HEK293T (cell line): ENCODE measurements at regions not wholly inside any gene's neighbourhood (a gene's known extent, or its start where the extent isn't known, plus 50 kb on each side); places are given as distances from the start of the nearest gene placed in this dataset.
"Not testable (repeated sequence)": the region's sequence is repeated elsewhere in the genome, so short reads cannot be mapped to it uniquely, and the experiment has no call there.

Experiments
- CTCF ChIA-PET: fragments of 350-600 bp; formaldehyde crosslinking; extraction: SDS; loops from one replicate; lab custom pipeline; 2021; ENCODE audit warnings: antibody characterized with exemption, inconsistent platforms; lab: Yijun Ruan, JAX
- POLR2A ChIA-PET: fragments of 350-600 bp; formaldehyde crosslinking; extraction: SDS; loops from one replicate; lab custom pipeline; 2020; ENCODE audit warnings: antibody characterized with exemption, inconsistent platforms; lab: Yijun Ruan, JAX
- DNase-seq: peaks from one replicate; pipeline ENCODE4 v3.0.0; 2012; ENCODE audit warnings: mixed read lengths; ENCODE audit errors: extremely low spot score
- ARNT ChIP-seq: fragments of 450-650 bp; IDR thresholded peaks from 2 replicates; pipeline ENCODE4 v1.6.1; 2017; ENCODE audit warnings: mild to moderate bottlenecking
- BHLHE40 ChIP-seq: fragments of 450-650 bp; IDR thresholded peaks from 2 replicates; pipeline ENCODE4 v1.6.1; 2016; ENCODE audit warnings: mild to moderate bottlenecking, moderate library complexity, borderline replicate concordance
- CTBP1 ChIP-seq: fragments of 450-650 bp; IDR thresholded peaks from 2 replicates; pipeline ENCODE4 v1.6.1; 2016; ENCODE audit warnings: borderline replicate concordance
- ELF4 ChIP-seq: fragments of 450-650 bp; IDR thresholded peaks from 2 replicates; pipeline ENCODE4 v1.6.1; 2017; ENCODE audit warnings: antibody characterized with exemption
- FOXA1 ChIP-seq: fragments of 450-650 bp; IDR thresholded peaks from 2 replicates; pipeline ENCODE4 v1.6.1; 2016; ENCODE audit warnings: mild to moderate bottlenecking
- FOXK2 ChIP-seq: fragments of 450-650 bp; IDR thresholded peaks from 2 replicates; pipeline ENCODE4 v1.6.1; 2016; ENCODE audit warnings: mild to moderate bottlenecking
- FOXM1 ChIP-seq: fragments of 450-650 bp; IDR thresholded peaks from 2 replicates; pipeline ENCODE4 v1.6.1; 2017; ENCODE audit warnings: mild to moderate bottlenecking, borderline replicate concordance
- HDGF ChIP-seq: fragments of 450-650 bp; IDR thresholded peaks from 2 replicates; pipeline ENCODE4 v1.6.1; 2017; ENCODE audit warnings: antibody characterized with exemption, borderline replicate concordance
- L3MBTL2 ChIP-seq: fragments of 450-650 bp; conservative IDR thresholded peaks from 2 replicates; pipeline ENCODE4 v1.6.1; 2016; ENCODE audit warnings: mild to moderate bottlenecking
- LEF1 ChIP-seq: fragments of 450-650 bp; IDR thresholded peaks from 2 replicates; pipeline ENCODE4 v1.6.1; 2017; ENCODE audit warnings: mild to moderate bottlenecking, borderline replicate concordance
- NFRKB ChIP-seq: fragments of 450-650 bp; IDR thresholded peaks from 2 replicates; pipeline ENCODE4 v1.6.1; 2016; ENCODE audit warnings: mild to moderate bottlenecking, moderate library complexity
- SP1 ChIP-seq: fragments of 450-650 bp; IDR thresholded peaks from 2 replicates; pipeline ENCODE4 v1.6.1; 2017
- SUZ12 ChIP-seq: fragments of 450-650 bp; IDR thresholded peaks from 2 replicates; pipeline ENCODE4 v1.6.1; 2016; ENCODE audit warnings: mild to moderate bottlenecking
- TARDBP ChIP-seq: fragments of 450-650 bp; IDR thresholded peaks from 2 replicates; pipeline ENCODE4 v1.6.1; 2016
- ZNF384 ChIP-seq: fragments of 450-650 bp; IDR thresholded peaks from 2 replicates; pipeline ENCODE4 v1.6.1; 2016
- TF ChIP-seq, protein P1 (sequence below): fragments of 450-650 bp; IDR thresholded peaks from 2 replicates; pipeline ENCODE4 v1.6.1; 2016

DNA sequence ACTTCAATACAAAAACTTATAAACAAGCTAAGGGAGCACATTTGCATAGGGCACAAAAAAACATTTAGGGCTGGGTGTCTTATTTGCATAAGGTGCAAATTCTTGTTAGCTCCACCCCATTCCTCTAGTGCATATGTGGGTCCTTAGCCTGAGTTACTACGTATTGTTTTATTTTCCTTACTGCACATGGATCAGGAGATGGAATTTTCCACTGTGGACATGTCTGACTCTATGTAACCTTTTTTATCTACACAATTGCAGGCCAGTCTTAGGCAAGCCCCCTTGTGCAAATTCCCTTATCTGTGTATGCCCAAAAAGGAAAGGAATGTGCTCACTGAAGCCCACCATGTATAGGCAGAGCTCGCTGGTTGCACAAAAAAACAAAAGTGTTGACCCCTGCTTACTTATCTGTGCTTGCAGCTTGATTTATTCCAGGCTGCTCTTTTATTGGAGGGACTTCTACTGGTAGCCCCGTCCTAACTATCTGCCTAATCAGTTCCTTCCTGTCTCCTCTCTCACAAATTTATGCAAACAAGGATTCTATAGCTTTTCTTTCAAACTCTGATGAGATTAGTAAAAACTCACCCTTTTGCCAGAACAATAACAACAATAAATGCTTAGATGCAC, 359.0 kb upstream of the MAGEB16 start:
- ChIA-PET POLR2A (no interaction called here), CTCF (no interaction called here)
- no peak for DNase-seq
- TF ChIP-seq FOXK2 (no peak), SP1 (no peak), BHLHE40 (no peak), FOXM1 (no peak), ZNF384 (no peak), LEF1 (no peak), ARNT (no peak), SUZ12 (no peak), HDGF (no peak), L3MBTL2 (no peak), ELF4 (no peak), CTBP1 (no peak), NFRKB (no peak), TARDBP (no peak), FOXA1 (no peak)
- TF ChIP-seq, protein P1, sequence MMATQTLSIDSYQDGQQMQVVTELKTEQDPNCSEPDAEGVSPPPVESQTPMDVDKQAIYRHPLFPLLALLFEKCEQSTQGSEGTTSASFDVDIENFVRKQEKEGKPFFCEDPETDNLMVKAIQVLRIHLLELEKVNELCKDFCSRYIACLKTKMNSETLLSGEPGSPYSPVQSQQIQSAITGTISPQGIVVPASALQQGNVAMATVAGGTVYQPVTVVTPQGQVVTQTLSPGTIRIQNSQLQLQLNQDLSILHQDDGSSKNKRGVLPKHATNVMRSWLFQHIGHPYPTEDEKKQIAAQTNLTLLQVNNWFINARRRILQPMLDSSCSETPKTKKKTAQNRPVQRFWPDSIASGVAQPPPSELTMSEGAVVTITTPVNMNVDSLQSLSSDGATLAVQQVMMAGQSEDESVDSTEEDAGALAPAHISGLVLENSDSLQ, result no peak

DNA sequence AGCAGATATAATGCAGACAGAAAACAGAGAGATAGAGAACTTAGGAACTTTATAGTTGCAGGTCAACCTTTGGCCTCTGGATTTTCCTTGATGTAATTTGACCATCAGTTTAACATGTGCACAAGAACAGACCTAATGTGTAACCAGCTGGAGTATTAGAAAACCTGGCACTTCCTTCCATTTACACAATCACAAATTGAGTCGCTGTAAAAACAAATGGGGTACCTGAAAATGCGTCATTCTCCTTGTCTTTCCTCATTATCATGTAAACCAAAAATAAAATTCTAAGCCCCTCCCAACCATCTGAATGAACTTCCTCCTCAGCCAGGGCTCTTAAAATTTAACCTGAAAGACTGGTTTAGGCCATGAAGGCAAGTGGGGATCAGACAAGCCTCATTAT, 358.4 kb upstream of the MAGEB16 start:
- no peak for DNase-seq
- POLR2A ChIA-PET, result no interaction called here
- no peak for TF ChIP-seq SUZ12
- CTCF ChIA-PET, result no interaction called here

DNA sequence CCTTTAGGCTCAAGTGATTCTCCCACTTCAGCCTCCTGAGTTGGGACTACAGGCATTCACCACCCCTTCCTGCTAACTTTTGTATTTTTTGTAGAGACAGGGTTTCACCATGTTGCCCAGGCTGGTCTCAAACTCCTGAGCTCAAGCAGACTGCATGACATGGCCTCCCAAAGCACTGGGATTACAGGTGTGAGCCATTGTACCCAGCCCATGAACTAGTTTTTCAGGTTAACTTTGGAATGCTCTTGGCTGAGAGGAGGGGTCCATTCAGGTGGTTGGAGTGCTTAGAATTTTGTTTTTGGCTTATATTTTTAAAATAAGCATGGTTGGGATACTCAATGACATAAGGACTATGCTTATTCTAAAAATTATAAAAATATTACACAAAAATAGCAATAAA, 355.7 kb upstream of the MAGEB16 start:
- POLR2A ChIA-PET, result no interaction called here
- no peak for DNase-seq
- CTCF ChIA-PET, result no interaction called here
- TF ChIP-seq CTBP1 (no peak), HDGF (no peak), ZNF384 (no peak), SUZ12 (no peak), ELF4 (no peak), TARDBP (no peak), FOXA1 (no peak), NFRKB (no peak), ARNT (no peak), SP1 (no peak), LEF1 (no peak), FOXM1 (no peak), FOXK2 (no peak), L3MBTL2 (no peak)
- TF ChIP-seq, protein P1, result no peak

DNA sequence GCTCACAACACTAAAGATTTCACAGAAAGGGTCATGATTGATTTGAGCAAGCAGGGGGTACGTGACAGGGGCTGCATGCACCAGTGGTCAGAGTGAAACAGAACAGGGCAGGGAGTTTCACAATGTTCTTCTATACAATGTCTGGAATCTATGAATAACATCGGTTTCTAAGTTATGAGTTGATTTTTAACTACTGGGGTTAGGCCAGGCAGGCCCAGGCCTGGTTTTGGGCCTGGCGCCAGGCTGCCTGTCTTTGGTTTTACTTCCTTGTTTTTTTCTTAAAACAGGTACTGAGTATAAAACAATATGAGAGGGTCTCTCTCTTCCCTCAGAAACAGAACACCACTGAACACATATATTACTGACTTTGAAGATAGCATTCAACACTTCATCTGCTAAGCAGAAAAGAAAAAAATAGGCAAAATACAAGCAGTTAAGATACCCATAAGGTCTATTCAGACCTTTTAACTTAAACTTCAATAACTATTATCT, 355.0 kb upstream of the MAGEB16 start:
- POLR2A ChIA-PET, DNase-seq, CTCF ChIA-PET: not testable (repeated sequence)

DNA sequence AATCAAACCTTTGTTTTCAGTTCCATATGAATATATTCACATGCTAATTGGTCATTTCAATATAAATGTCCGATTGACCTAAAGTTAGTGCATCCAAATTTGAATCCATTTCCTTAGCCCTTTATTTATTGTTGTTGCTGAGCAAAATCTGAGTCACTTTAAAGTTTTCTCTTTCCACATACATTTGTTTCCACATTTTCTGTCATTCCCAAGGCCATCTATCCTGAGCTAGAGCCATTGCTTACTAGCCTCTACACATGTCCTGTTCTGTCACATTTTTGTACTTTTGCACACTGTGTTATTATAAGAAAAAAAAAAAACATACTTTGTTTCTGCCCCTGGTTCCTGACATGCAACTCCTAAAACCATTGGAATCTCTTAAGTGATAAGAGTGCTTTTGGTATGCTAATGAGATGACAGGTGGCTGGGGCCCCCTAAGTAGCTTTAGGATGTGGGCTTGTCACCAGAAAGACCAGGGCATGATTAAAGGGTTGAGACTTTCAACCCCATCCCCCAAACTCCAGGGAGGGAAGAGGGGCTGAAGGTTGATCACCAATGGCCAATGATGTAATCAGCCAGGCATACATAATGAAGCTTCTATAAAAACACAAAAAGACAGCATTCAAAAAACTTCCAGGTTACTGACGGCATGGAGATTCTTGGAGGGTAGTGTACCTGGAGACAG, 353.3 kb upstream of the MAGEB16 start:
- CTCF ChIA-PET, result no interaction called here
- POLR2A ChIA-PET, result no interaction called here
- no peak for TF ChIP-seq HDGF
- TF ChIP-seq L3MBTL2, result no peak
- no peak for TF ChIP-seq BHLHE40
- TF ChIP-seq ELF4, result no peak
- TF ChIP-seq, protein P1, result no peak
- no peak for TF ChIP-seq SP1
- TF ChIP-seq ARNT, result no peak
- TF ChIP-seq SUZ12, result no peak
- TF ChIP-seq FOXA1, result no peak
- no peak for TF ChIP-seq LEF1
- no peak for TF ChIP-seq ZNF384
- TF ChIP-seq CTBP1, result no peak
- TF ChIP-seq NFRKB, result no peak
- no peak for TF ChIP-seq TARDBP
- no peak for TF ChIP-seq FOXM1
- TF ChIP-seq FOXK2, result no peak

DNA sequence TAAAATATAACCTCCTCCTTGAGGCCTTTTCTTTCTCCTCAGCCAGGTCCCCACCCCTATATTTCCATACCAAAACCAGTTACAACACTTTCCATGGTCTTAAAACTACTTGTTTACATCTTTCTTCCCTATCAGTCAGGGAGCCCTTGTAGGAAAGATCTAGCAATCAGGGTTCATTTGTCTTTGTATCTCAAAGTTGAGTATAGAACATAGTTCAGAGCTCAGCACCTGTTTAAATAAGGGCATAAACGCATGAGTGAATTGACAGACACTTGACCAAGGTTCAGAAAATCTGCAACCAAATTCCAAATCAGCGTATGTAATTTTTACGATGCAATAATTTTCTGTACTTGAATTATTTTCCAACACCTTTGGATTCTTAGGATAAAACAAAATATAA, 352.2 kb upstream of the MAGEB16 start:
- ChIA-PET CTCF (no interaction called here), POLR2A (no interaction called here)
- TF ChIP-seq BHLHE40, result no peak
- DNase-seq, result no peak

More for the DNA sequence above, 353.3 kb upstream of the MAGEB16 start:
- DNase-seq, result no peak
